AG08395 (cell line): ENCODE measurements at regions not wholly inside any gene's neighbourhood (a gene's known extent, or its start where the extent isn't known, plus 50 kb on each side); places are given as distances from the start of the nearest gene placed in this dataset.

Source experiments
- DNase-seq: peaks from one replicate; pipeline ENCODE4 v3.0.0; 2012; ENCODE audit warnings: mixed read lengths, low spot score

- DNase-seq = no peak
Observed at GRCh38 chr2:164302786-164303185, 318.5 kb downstream of the GRB14 start.

GRCh38 chr2:164288235-164288634, 333.0 kb downstream of the GRB14 start:
- DNase-seq = no peak

- no peak for DNase-seq
Observed at GRCh38 chr2:164287056-164287455, 334.2 kb downstream of the GRB14 start.

GRCh38 chr2:164285576-164285975, 335.7 kb downstream of the GRB14 start:
- DNase-seq = no peak

GRCh38 chr2:164281896-164282295, 339.4 kb downstream of the GRB14 start:
- no peak for DNase-seq

- no peak for DNase-seq
Observed at GRCh38 chr2:164275659-164276058, 345.6 kb downstream of the GRB14 start.

GRCh38 chr2:164260506-164260905, 360.8 kb downstream of the GRB14 start:
- DNase-seq = no peak

- DNase-seq = no peak
Observed at GRCh38 chr2:164257742-164258141, 363.5 kb downstream of the GRB14 start.

GRCh38 chr2:164252568-164253287, 368.6 kb downstream of the GRB14 start:
- no peak for DNase-seq

- no peak for DNase-seq
Observed at GRCh38 chr2:164243315-164243714, 378.0 kb downstream of the GRB14 start.

- DNase-seq = no peak
Observed at GRCh38 chr2:164242409-164242808, 378.9 kb downstream of the GRB14 start.

GRCh38 chr2:164234074-164234473, 387.2 kb downstream of the GRB14 start:
- no peak for DNase-seq

- no peak for DNase-seq
Observed at GRCh38 chr2:164224007-164224406, 397.3 kb downstream of the GRB14 start.

- DNase-seq = no peak
Observed at GRCh38 chr2:164221473-164221872, 399.8 kb downstream of the GRB14 start.

- no peak for DNase-seq
Observed at GRCh38 chr2:164220265-164220664, 401.0 kb downstream of the GRB14 start.

GRCh38 chr2:164213916-164214315, 407.4 kb downstream of the GRB14 start:
- no peak for DNase-seq

- peak; percentile 64 for DNase-seq
Observed at GRCh38 chr2:164205347-164205746, 415.9 kb downstream of the GRB14 start.

- no peak for DNase-seq
Observed at GRCh38 chr2:164203131-164203530, 418.2 kb downstream of the GRB14 start.

- no peak for DNase-seq
Observed at GRCh38 chr2:164198256-164198655, 423.0 kb downstream of the GRB14 start.

GRCh38 chr2:164190700-164191099, 430.6 kb downstream of the GRB14 start:
- DNase-seq = no peak

- DNase-seq = no peak
Observed at GRCh38 chr2:164189851-164190250, 431.4 kb downstream of the GRB14 start.

- no peak for DNase-seq
Observed at GRCh38 chr2:164187121-164187520, 434.2 kb downstream of the GRB14 start.

GRCh38 chr2:164186591-164186990, 434.7 kb downstream of the GRB14 start:
- no peak for DNase-seq

GRCh38 chr2:164182116-164182627, 439.1 kb downstream of the GRB14 start:
- no peak for DNase-seq
